Activated CD4-positive, alpha-beta memory T cell treated with anti-CD3 and anti-CD28 coated beads, Interleukin-2, amount 10 ng/mL, durations not matched to agents 7 days and 5 days (primary cell): ENCODE measurements at regions not wholly inside any gene's neighbourhood (a gene's known extent, or its start where the extent isn't known, plus 50 kb on each side); places are given as distances from the start of the nearest gene placed in this dataset.
A peak's percentile ranks its signal among the peaks of the same experiment; 100 is the strongest.

Experiments
- CTCF ChIA-PET: fragments of 350-600 bp; sonication (Branson Sonifier 250); formaldehyde crosslinking; loops from one replicate; lab custom pipeline; 2021; ENCODE audit warnings: antibody characterized with exemption, inconsistent platforms; lab: Charles Lee
- POLR2A ChIA-PET: fragments of 350-600 bp; sonication (Branson Sonifier 250); formaldehyde crosslinking; loops from one replicate; lab custom pipeline; 2021; ENCODE audit warnings: antibody characterized with exemption; lab: Charles Lee
- DNase-seq: peaks from one replicate; pipeline ENCODE4 v3.0.0-alpha.2; 2020
- H3K27ac Mint-ChIP-seq: one replicate; pipeline ENCODE4 v1.8.0; 2021; ENCODE audit warnings: mild to moderate bottlenecking, mixed read lengths
- H3K27me3 Mint-ChIP-seq: one replicate; pipeline ENCODE4 v1.8.0; 2021; ENCODE audit warnings: mixed read lengths
- H3K36me3 Mint-ChIP-seq: one replicate; pipeline ENCODE4 v1.8.0; 2021; ENCODE audit warnings: low read depth, mixed read lengths
- H3K4me1 Mint-ChIP-seq: one replicate; pipeline ENCODE4 v1.8.0; 2021; ENCODE audit warnings: mixed read lengths
- H3K4me3 Mint-ChIP-seq: one replicate; pipeline ENCODE4 v1.8.0; 2021; ENCODE audit warnings: mild to moderate bottlenecking, mixed read lengths
- H3K9me3 Mint-ChIP-seq: one replicate; pipeline ENCODE4 v1.8.0; 2021; ENCODE audit warnings: mixed read lengths

DNA sequence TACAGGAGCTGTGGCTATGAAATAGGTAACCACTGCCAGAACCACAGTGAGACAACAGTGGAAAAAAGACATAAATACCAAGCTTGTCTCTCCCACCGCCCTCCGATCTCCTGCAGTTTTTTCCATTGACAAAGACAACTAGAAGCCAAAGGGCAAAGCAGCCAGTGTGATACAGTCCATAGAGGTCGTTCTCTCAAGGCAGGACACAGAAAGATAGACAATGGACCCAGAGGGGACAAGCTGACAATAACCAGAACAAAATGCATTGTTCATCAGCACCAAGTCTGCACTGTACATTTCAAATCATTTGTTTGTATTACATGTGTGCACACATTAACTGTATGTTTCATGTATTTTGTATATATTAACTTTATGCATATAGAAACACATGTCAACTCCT lies 233.0 kb upstream of the NOL4 start:
- no peak for DNase-seq
- Mint-ChIP-seq H3K27ac (no peak overlapping the region), H3K4me3 (no peak overlapping the region), H3K36me3 (no peaks in the 10 kb centered on the region), H3K9me3 (peaks cover 4% of the 10 kb centered on the region), H3K4me1 (no peaks in the 10 kb centered on the region), H3K27me3 (no peaks in the 10 kb centered on the region)
- CTCF ChIA-PET: no interaction called here
- POLR2A ChIA-PET: no interaction called here

DNA sequence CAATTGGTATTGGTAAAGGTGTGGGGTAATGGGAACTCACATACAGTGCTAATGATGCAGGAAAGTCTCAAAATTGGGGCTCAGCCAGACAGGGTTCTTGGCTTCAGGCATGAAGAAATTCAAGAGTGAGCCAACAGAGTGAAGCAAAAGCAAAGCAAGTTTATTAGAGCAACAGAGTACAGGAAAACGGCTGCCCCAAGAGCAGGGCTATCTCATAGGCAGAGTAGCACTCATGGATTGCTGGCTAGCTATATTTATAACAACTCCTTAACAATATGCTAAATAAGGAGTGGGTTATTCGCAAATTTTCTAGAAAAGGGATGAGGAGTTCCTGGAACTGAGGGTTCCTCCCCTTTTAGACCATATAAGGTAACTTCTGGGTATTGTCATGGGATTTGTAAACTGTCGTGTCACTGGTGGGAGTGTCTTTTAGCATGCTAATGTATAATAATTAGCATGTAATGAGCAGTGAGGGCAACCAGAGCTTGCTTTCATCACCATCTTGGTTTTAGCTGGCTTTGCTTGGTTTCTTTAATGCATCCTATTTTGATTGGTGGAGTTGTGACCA lies 233.8 kb upstream of the NOL4 start:
- ChIA-PET POLR2A (no interaction called here), CTCF (no interaction called here)
- no peaks in the 10 kb centered on the region for H3K27me3 Mint-ChIP-seq
- H3K36me3 Mint-ChIP-seq: no peaks in the 10 kb centered on the region
- H3K27ac Mint-ChIP-seq: no peak overlapping the region
- H3K4me3 Mint-ChIP-seq: no peak overlapping the region
- H3K4me1 Mint-ChIP-seq: no peaks in the 10 kb centered on the region
- DNase-seq: no peak
- peaks cover 2% of the 10 kb centered on the region for H3K9me3 Mint-ChIP-seq

DNA sequence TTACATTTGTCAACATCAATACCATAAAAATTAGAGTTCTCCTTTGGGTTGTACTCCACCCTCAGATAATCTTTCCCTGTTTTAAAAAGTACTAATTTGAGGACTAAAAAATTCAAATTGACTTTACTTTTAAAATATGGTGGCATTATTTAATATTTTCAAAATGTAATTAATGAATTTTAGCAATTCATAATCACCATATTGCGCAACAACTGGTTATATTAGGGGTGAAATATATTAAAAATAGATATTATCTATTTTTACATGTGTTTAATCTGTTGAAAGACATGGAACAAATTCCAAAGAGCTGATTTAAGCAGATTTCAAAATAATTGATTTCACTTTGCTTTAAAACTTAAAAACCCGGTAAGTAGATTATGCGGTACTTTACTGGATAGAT lies 236.6 kb upstream of the NOL4 start:
- H3K9me3 Mint-ChIP-seq: peaks cover 6% of the 10 kb centered on the region
- no peak overlapping the region for H3K27ac Mint-ChIP-seq
- CTCF ChIA-PET: no interaction called here
- POLR2A ChIA-PET: no interaction called here
- H3K27me3 Mint-ChIP-seq: no peaks in the 10 kb centered on the region
- H3K4me3 Mint-ChIP-seq: no peak overlapping the region
- no peaks in the 10 kb centered on the region for H3K36me3 Mint-ChIP-seq
- no peak for DNase-seq
- no peaks in the 10 kb centered on the region for H3K4me1 Mint-ChIP-seq

DNA sequence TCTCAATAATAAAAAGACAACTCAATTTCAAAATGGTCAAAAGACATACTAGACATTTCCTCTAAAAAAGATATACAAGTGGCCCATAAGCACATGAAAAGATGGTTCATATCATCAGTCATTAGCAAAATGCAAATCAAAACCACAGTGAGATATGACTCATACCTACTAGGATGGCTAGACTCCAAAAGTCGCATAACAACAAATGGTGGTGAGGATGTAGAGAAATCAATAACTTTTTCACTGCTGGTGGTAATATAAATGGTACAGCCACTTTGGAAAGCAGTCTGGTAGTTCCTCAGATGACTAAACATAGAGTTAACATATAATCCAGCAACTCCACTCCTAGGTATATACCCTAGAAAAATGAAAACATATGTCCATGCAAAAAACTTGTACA lies 242.3 kb upstream of the NOL4 start:
- Mint-ChIP-seq H3K4me3 (no peak overlapping the region), H3K27ac (no peak overlapping the region), H3K27me3 (no peaks in the 10 kb centered on the region), H3K4me1 (no peaks in the 10 kb centered on the region), H3K9me3 (peaks cover 9% of the 10 kb centered on the region), H3K36me3 (no peaks in the 10 kb centered on the region)
- DNase-seq: no peak
- CTCF ChIA-PET: no interaction called here
- POLR2A ChIA-PET: no interaction called here

- Mint-ChIP-seq H3K27me3 (no peaks in the 10 kb centered on the region), H3K4me1 (no peaks in the 10 kb centered on the region), H3K4me3 (no peak overlapping the region), H3K9me3 (peaks cover 5% of the 10 kb centered on the region), H3K36me3 (no peaks in the 10 kb centered on the region), H3K27ac (no peak overlapping the region)
- POLR2A ChIA-PET: no interaction called here
- CTCF ChIA-PET: no interaction called here
- DNase-seq: no peak
Measured at GRCh38 chr18:34480162-34480700, 229.9 kb upstream of the DTNA start.

DNA sequence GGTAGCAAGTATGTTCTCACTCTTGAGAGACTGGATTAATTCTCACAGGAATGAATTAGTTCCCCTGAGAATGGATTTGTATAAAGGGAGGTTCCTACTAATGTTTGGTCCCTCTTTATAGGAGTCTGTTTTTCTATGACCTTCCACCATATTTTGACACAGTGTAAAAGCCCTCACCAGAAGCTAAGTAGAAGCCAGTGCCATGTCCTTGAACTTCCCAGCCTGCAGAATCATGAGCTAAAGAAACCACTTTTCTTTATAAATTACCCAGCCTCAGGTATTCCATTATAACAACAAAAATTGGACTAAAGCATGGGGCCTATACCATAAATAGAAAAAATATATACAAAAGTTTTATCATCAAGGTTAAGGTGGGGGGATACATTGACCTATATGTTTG lies 227.9 kb upstream of the DTNA start:
- Mint-ChIP-seq H3K36me3 (no peaks in the 10 kb centered on the region), H3K27me3 (no peaks in the 10 kb centered on the region), H3K4me1 (no peaks in the 10 kb centered on the region), H3K4me3 (no peak overlapping the region), H3K9me3 (peaks cover 5% of the 10 kb centered on the region), H3K27ac (no peak overlapping the region)
- CTCF ChIA-PET: no interaction called here
- POLR2A ChIA-PET: no interaction called here
- no peak for DNase-seq

GRCh38 chr18:34483198-34483597 lies 226.9 kb upstream of the DTNA start:
- POLR2A ChIA-PET: no interaction called here
- no peaks in the 10 kb centered on the region for H3K27me3 Mint-ChIP-seq

DNA sequence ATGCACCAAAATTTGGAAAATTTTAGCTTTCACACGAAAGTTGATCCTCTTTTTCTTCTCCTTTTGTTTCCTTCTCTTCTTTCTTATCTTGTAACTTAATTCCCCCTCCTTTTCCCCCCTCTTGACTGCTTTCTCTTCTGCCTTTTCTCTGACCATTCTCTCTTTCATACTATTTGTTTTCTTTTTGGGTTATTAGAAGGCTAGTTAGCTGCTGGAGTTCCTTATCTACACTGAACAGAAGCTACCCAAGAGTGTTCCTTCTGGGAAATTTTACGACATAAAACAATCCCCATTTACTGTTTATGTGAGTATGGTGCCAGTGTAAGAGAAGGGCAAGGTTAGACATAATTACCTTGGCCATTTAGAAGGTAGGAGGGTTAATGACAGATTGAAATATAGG lies 218.4 kb upstream of the DTNA start:
- POLR2A ChIA-PET: no interaction called here
- no peak overlapping the region for H3K27ac Mint-ChIP-seq
- peaks cover 3% of the 10 kb centered on the region for H3K9me3 Mint-ChIP-seq
- no peaks in the 10 kb centered on the region for H3K36me3 Mint-ChIP-seq
- CTCF ChIA-PET: no interaction called here
- H3K4me3 Mint-ChIP-seq: no peak overlapping the region
- DNase-seq: no peak
- peaks cover 4% of the 10 kb centered on the region for H3K4me1 Mint-ChIP-seq
- H3K27me3 Mint-ChIP-seq: peaks cover 26% of the 10 kb centered on the region

More at GRCh38 chr18:34483198-34483597, 226.9 kb upstream of the DTNA start:
- CTCF ChIA-PET: no interaction called here
- Mint-ChIP-seq H3K9me3 (peaks cover 5% of the 10 kb centered on the region), H3K27ac (no peak overlapping the region), H3K36me3 (no peaks in the 10 kb centered on the region), H3K4me1 (no peaks in the 10 kb centered on the region), H3K4me3 (no peak overlapping the region)
- DNase-seq: no peak

GRCh38 chr18:34492652-34493051 lies 217.4 kb upstream of the DTNA start:
- Mint-ChIP-seq H3K4me1 (peaks cover 4% of the 10 kb centered on the region), H3K36me3 (no peaks in the 10 kb centered on the region), H3K4me3 (no peak overlapping the region), H3K9me3 (peaks cover 3% of the 10 kb centered on the region), H3K27ac (no peak overlapping the region), H3K27me3 (peaks cover 26% of the 10 kb centered on the region)
- ChIA-PET POLR2A (no interaction called here), CTCF (no interaction called here)
- DNase-seq: no peak

DNA sequence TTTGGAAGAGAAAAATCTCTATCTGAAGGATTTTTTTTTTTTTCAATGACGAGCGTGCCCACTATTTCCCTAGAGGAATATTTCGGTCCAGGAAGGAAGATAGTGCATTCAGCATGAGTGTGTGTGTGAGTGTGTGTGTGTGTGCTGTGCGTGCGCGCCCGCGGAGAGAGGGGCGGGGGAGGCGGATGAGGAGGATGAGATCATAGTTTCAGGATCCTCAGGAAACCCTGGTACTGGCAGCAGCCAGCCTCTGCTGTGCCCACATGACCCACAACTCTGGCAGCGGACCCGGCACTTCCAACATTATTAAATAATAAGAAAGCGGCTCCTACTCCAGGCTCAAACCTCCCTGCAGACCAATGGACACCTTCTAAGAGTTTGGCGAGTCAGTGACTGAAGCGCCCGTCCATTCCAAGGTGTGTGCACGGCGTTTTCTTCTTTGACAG lies 217.0 kb upstream of the DTNA start:
- Mint-ChIP-seq H3K4me3 (no peak overlapping the region), H3K27ac (no peak overlapping the region), H3K4me1 (peaks cover 4% of the 10 kb centered on the region), H3K9me3 (peaks cover 3% of the 10 kb centered on the region), H3K27me3 (peaks cover 26% of the 10 kb centered on the region), H3K36me3 (no peaks in the 10 kb centered on the region)
- CTCF ChIA-PET: no interaction called here
- peak; percentile 18 for DNase-seq
- POLR2A ChIA-PET: no interaction called here

- H3K27me3 Mint-ChIP-seq: peaks cover 26% of the 10 kb centered on the region
- peaks cover 4% of the 10 kb centered on the region for H3K4me1 Mint-ChIP-seq
- CTCF ChIA-PET: no interaction called here
- no peak for DNase-seq
- POLR2A ChIA-PET: no interaction called here
- no peak overlapping the region for H3K27ac Mint-ChIP-seq
- H3K36me3 Mint-ChIP-seq: no peaks in the 10 kb centered on the region
- H3K9me3 Mint-ChIP-seq: peaks cover 3% of the 10 kb centered on the region
- no peak overlapping the region for H3K4me3 Mint-ChIP-seq
Measured at GRCh38 chr18:34493566-34494358, 216.3 kb upstream of the DTNA start.

- DNase-seq: no peak
- peaks cover 4% of the 10 kb centered on the region for H3K4me1 Mint-ChIP-seq
- H3K9me3 Mint-ChIP-seq: peaks cover 3% of the 10 kb centered on the region
- POLR2A ChIA-PET: no interaction called here
- CTCF ChIA-PET: no interaction called here
- H3K27ac Mint-ChIP-seq: no peak overlapping the region
- no peaks in the 10 kb centered on the region for H3K36me3 Mint-ChIP-seq
- H3K4me3 Mint-ChIP-seq: no peak overlapping the region
- peaks cover 26% of the 10 kb centered on the region for H3K27me3 Mint-ChIP-seq
Measured at GRCh38 chr18:34494359-34494696, 215.8 kb upstream of the DTNA start.

- Mint-ChIP-seq H3K27ac (no peak overlapping the region), H3K36me3 (no peaks in the 10 kb centered on the region), H3K27me3 (peaks cover 26% of the 10 kb centered on the region), H3K4me1 (peaks cover 4% of the 10 kb centered on the region), H3K4me3 (no peak overlapping the region), H3K9me3 (peaks cover 3% of the 10 kb centered on the region)
- CTCF ChIA-PET: interaction anchor here (0.6 kb wide), 1 partner anchor 40 kb away, joined by 3 read pairs; no protein-coding TSS in a partner anchor
- DNase-seq: no peak
- POLR2A ChIA-PET: no interaction called here
Measured at GRCh38 chr18:34495506-34495905, 214.6 kb upstream of the DTNA start.

DNA sequence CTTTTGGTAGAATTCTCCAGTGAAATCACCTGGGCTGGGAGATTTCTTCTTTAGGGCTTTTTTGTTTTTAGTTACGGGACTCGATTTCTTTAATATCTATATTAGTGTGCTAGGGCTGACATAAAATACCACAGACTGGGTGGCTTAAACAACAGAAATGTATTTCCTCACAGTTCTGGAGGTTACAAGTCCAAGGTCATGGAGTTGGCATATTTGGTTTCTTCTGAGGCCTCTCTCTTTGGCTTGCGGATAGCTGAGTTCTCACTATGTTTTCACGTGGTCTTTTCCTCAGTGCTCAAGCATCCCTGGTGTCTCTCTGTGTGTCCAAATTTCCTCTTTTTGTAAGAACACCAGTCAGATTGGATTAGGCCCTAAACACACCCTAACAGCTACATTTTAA lies 208.5 kb upstream of the DTNA start:
- Mint-ChIP-seq H3K27ac (no peak overlapping the region), H3K4me3 (no peak overlapping the region), H3K9me3 (peaks cover 3% of the 10 kb centered on the region), H3K4me1 (no peaks in the 10 kb centered on the region), H3K36me3 (no peaks in the 10 kb centered on the region), H3K27me3 (no peaks in the 10 kb centered on the region)
- POLR2A ChIA-PET: no interaction called here
- CTCF ChIA-PET: no interaction called here
- no peak for DNase-seq
